EL (cell line): ENCODE measurements at regions not wholly inside any gene's neighbourhood (a gene's known extent, or its start where the extent isn't known, plus 50 kb on each side); places are given as distances from the start of the nearest gene placed in this dataset.

Source experiments
- DNase-seq: peaks from one replicate; pipeline ENCODE4 v3.0.0-alpha.2; 2016

- DNase-seq: no peak
Measured at GRCh38 chr17:79440251-79440650, 170.6 kb downstream of the RBFOX3 start.

GRCh38 chr17:79439493-79439892, 171.4 kb downstream of the RBFOX3 start:
- no peak for DNase-seq

GRCh38 chr17:79438546-79439334, 172.1 kb downstream of the RBFOX3 start:
- DNase-seq: no peak

- no peak for DNase-seq
Measured at GRCh38 chr17:79438058-79438457, 172.8 kb downstream of the RBFOX3 start.

GRCh38 chr17:79437081-79437480, 173.8 kb downstream of the RBFOX3 start:
- no peak for DNase-seq

- DNase-seq: no peak
Measured at GRCh38 chr17:79435962-79436361, 174.9 kb downstream of the RBFOX3 start.

GRCh38 chr17:79435296-79435695, 175.6 kb downstream of the RBFOX3 start:
- no peak for DNase-seq

GRCh38 chr17:79434215-79434614, 176.6 kb downstream of the RBFOX3 start:
- no peak for DNase-seq

GRCh38 chr17:79433379-79433778, 177.5 kb downstream of the RBFOX3 start:
- no peak for DNase-seq

GRCh38 chr17:79431175-79431574, 179.7 kb downstream of the RBFOX3 start:
- no peak for DNase-seq

- DNase-seq: no peak
Measured at GRCh38 chr17:79429864-79430494, 180.9 kb downstream of the RBFOX3 start.

- DNase-seq: no peak
Measured at GRCh38 chr17:79428988-79429387, 181.9 kb downstream of the RBFOX3 start.

GRCh38 chr17:79427621-79428539, 183.0 kb downstream of the RBFOX3 start:
- no peak for DNase-seq

- DNase-seq: no peak
Measured at GRCh38 chr17:79425686-79426085, 185.2 kb downstream of the RBFOX3 start.

- DNase-seq: no peak
Measured at GRCh38 chr17:79424471-79425185, 186.2 kb downstream of the RBFOX3 start.

GRCh38 chr17:79423811-79424465, 186.9 kb downstream of the RBFOX3 start:
- no peak for DNase-seq

GRCh38 chr17:79422236-79422635, 188.6 kb downstream of the RBFOX3 start:
- no peak for DNase-seq

- DNase-seq: peak; percentile 34
Measured at GRCh38 chr17:79420318-79421243, 190.3 kb downstream of the RBFOX3 start.

GRCh38 chr17:79417476-79417988, 193.3 kb downstream of the RBFOX3 start:
- DNase-seq: no peak

GRCh38 chr17:79415909-79416308, 194.9 kb downstream of the RBFOX3 start:
- DNase-seq: no peak

GRCh38 chr17:79415365-79415764, 195.5 kb downstream of the RBFOX3 start:
- no peak for DNase-seq
